GM21390 (cell line): ENCODE measurements at regions not wholly inside any gene's neighbourhood (a gene's known extent, or its start where the extent isn't known, plus 50 kb on each side); places are given as distances from the start of the nearest gene placed in this dataset.
"Not testable (repeated sequence)": the region's sequence is repeated elsewhere in the genome, so short reads cannot be mapped to it uniquely, and the experiment has no call there.

Source experiments
- ATAC-seq: cut with Tn5 transposase; IDR thresholded peaks from one replicate; pipeline ENCODE4 v1.9.1; 2021; ENCODE audit not compliant: unreplicated experiment

- ATAC-seq = not testable (repeated sequence)
Measured at GRCh38 chr16:16448423-16448822, 69.5 kb downstream of the NPIPA7 start.

GRCh38 chr16:16449712-16450237 is 70.8 kb downstream of the NPIPA7 start:
- not testable (repeated sequence) for ATAC-seq

- ATAC-seq = not testable (repeated sequence)
Measured at GRCh38 chr16:16451721-16452410, 72.9 kb downstream of the NPIPA7 start.

- ATAC-seq = not testable (repeated sequence)
Measured at GRCh38 chr16:16458579-16458978, 79.6 kb downstream of the NPIPA7 start.

- ATAC-seq = not testable (repeated sequence)
Measured at GRCh38 chr16:16463792-16464191, 84.9 kb downstream of the NPIPA7 start.

GRCh38 chr16:16488919-16489318 is 110.0 kb downstream of the NPIPA7 start:
- not testable (repeated sequence) for ATAC-seq

GRCh38 chr16:16489466-16489865 is 110.5 kb downstream of the NPIPA7 start:
- not testable (repeated sequence) for ATAC-seq

GRCh38 chr16:16494114-16494513 is 115.2 kb downstream of the NPIPA7 start:
- not testable (repeated sequence) for ATAC-seq

- ATAC-seq = not testable (repeated sequence)
Measured at GRCh38 chr16:16494998-16495397, 116.1 kb downstream of the NPIPA7 start.

GRCh38 chr16:16499875-16500274 is 120.9 kb downstream of the NPIPA7 start:
- not testable (repeated sequence) for ATAC-seq

GRCh38 chr16:16507041-16507440 is 128.1 kb downstream of the NPIPA7 start:
- ATAC-seq = not testable (repeated sequence)

- not testable (repeated sequence) for ATAC-seq
Measured at GRCh38 chr16:16508344-16508743, 129.4 kb downstream of the NPIPA7 start.

GRCh38 chr16:16519395-16519794 is 140.5 kb downstream of the NPIPA7 start:
- ATAC-seq = not testable (repeated sequence)

- ATAC-seq = not testable (repeated sequence)
Measured at GRCh38 chr16:16521239-16522002, 142.5 kb downstream of the NPIPA7 start.

GRCh38 chr16:16526998-16527397 is 148.1 kb downstream of the NPIPA7 start:
- not testable (repeated sequence) for ATAC-seq

GRCh38 chr16:16530744-16531143 is 151.8 kb downstream of the NPIPA7 start:
- not testable (repeated sequence) for ATAC-seq

GRCh38 chr16:16535565-16535964 is 156.6 kb downstream of the NPIPA7 start:
- ATAC-seq = not testable (repeated sequence)

GRCh38 chr16:16536151-16536550 is 157.2 kb downstream of the NPIPA7 start:
- not testable (repeated sequence) for ATAC-seq

GRCh38 chr16:16549710-16550109 is 170.8 kb downstream of the NPIPA7 start:
- not testable (repeated sequence) for ATAC-seq

- ATAC-seq = not testable (repeated sequence)
Measured at GRCh38 chr16:16550824-16551223, 171.9 kb downstream of the NPIPA7 start.

- ATAC-seq = not testable (repeated sequence)
Measured at GRCh38 chr16:16552819-16553340, 173.9 kb downstream of the NPIPA7 start.
